Type B pancreatic cell (in vitro differentiated cells): ENCODE measurements at regions not wholly inside any gene's neighbourhood (a gene's known extent, or its start where the extent isn't known, plus 50 kb on each side); places are given as distances from the start of the nearest gene placed in this dataset.

Source experiments
- DNase-seq: peaks from one replicate; pipeline ENCODE4 v3.0.0; 2021; ENCODE audit warnings: mixed read lengths; ENCODE audit not compliant: unreplicated experiment; ENCODE audit errors: extremely low spot score
- H3K27ac Mint-ChIP-seq: 2 replicates; pipeline ENCODE4 v1.8.0; 2021; ENCODE audit warnings: mild to moderate bottlenecking, mixed read lengths
- H3K27me3 Mint-ChIP-seq: 2 replicates; pipeline ENCODE4 v1.8.0; 2021; ENCODE audit warnings: mixed read lengths
- H3K36me3 Mint-ChIP-seq: 2 replicates; pipeline ENCODE4 v1.8.0; 2021; ENCODE audit warnings: mixed read lengths
- H3K4me1 Mint-ChIP-seq: one replicate; pipeline ENCODE4 v1.8.0; 2021; ENCODE audit warnings: mixed read lengths; ENCODE audit not compliant: unreplicated experiment
- H3K4me3 Mint-ChIP-seq: 2 replicates; pipeline ENCODE4 v1.8.0; 2021; ENCODE audit warnings: mild to moderate bottlenecking, mixed read lengths
- H3K9me3 Mint-ChIP-seq: 2 replicates; pipeline ENCODE4 v1.8.0; 2021; ENCODE audit warnings: mixed read lengths
- CTCF ChIP-seq: fragments of 200-600 bp; sonication (generic); conservative IDR thresholded peaks from 2 replicates; pipeline ENCODE4 v1.5.0; 2021; ENCODE audit warnings: antibody characterized with exemption, mild to moderate bottlenecking

GRCh38 chr9:99682378-99682777 is 139.3 kb upstream of the NR4A3 start:
- Mint-ChIP-seq H3K9me3 (no peaks in the 10 kb centered on the region), H3K4me3 (no peak overlapping the region), H3K27ac (no peak overlapping the region), H3K4me1 (no peaks in the 10 kb centered on the region), H3K27me3 (no peaks in the 10 kb centered on the region), H3K36me3 (no peaks in the 10 kb centered on the region)
- TF ChIP-seq CTCF: no peak
- DNase-seq: no peak

- H3K4me3 Mint-ChIP-seq: no peak overlapping the region
- TF ChIP-seq CTCF: no peak
- no peaks in the 10 kb centered on the region for H3K4me1 Mint-ChIP-seq
- no peak overlapping the region for H3K27ac Mint-ChIP-seq
- H3K27me3 Mint-ChIP-seq: no peaks in the 10 kb centered on the region
- DNase-seq: no peak
- no peaks in the 10 kb centered on the region for H3K36me3 Mint-ChIP-seq
- H3K9me3 Mint-ChIP-seq: no peaks in the 10 kb centered on the region
These were observed 138.8 kb upstream of the NR4A3 start for GRCh38 chr9:99682870-99683269.

GRCh38 chr9:99690573-99690972 is 131.1 kb upstream of the NR4A3 start:
- H3K36me3 Mint-ChIP-seq: no peaks in the 10 kb centered on the region
- peaks cover 10% of the 10 kb centered on the region for H3K4me1 Mint-ChIP-seq
- H3K9me3 Mint-ChIP-seq: no peaks in the 10 kb centered on the region
- H3K4me3 Mint-ChIP-seq: no peak overlapping the region
- DNase-seq: no peak
- H3K27ac Mint-ChIP-seq: no peak overlapping the region
- no peaks in the 10 kb centered on the region for H3K27me3 Mint-ChIP-seq
- no peak for TF ChIP-seq CTCF

- DNase-seq: no peak
- Mint-ChIP-seq H3K4me3 (no peak overlapping the region), H3K27me3 (no peaks in the 10 kb centered on the region), H3K9me3 (peaks cover 4% of the 10 kb centered on the region), H3K4me1 (peaks cover 10% of the 10 kb centered on the region), H3K27ac (no peak overlapping the region), H3K36me3 (no peaks in the 10 kb centered on the region)
- no peak for TF ChIP-seq CTCF
These were observed 127.8 kb upstream of the NR4A3 start for GRCh38 chr9:99693888-99694287.

- H3K4me1 Mint-ChIP-seq: peaks cover 10% of the 10 kb centered on the region
These were observed 127.3 kb upstream of the NR4A3 start for GRCh38 chr9:99694393-99694792.

More at GRCh38 chr9:99694393-99694792, 127.3 kb upstream of the NR4A3 start:
- TF ChIP-seq CTCF: no peak
- no peak overlapping the region for H3K4me3 Mint-ChIP-seq
- H3K36me3 Mint-ChIP-seq: no peaks in the 10 kb centered on the region
- H3K9me3 Mint-ChIP-seq: peaks cover 6% of the 10 kb centered on the region
- DNase-seq: no peak
- no peaks in the 10 kb centered on the region for H3K27me3 Mint-ChIP-seq
- peak overlapping the region; percentile 42 for H3K27ac Mint-ChIP-seq
